Activated CD4-positive, alpha-beta memory T cell treated with anti-CD3 and anti-CD28 coated beads for 36 hours (primary cell): ENCODE measurements at regions not wholly inside any gene's neighbourhood (a gene's known extent, or its start where the extent isn't known, plus 50 kb on each side); places are given as distances from the start of the nearest gene placed in this dataset.

Experiments used
- CTCF ChIA-PET: fragments of 350-600 bp; sonication (Branson Sonifier 250); formaldehyde crosslinking; loops from one replicate; lab custom pipeline; 2021; ENCODE audit warnings: antibody characterized with exemption, inconsistent platforms; lab: Charles Lee
- POLR2A ChIA-PET: fragments of 350-600 bp; sonication (Branson Sonifier 250); formaldehyde crosslinking; loops from one replicate; lab custom pipeline; 2021; ENCODE audit warnings: antibody characterized with exemption; lab: Charles Lee
- DNase-seq: peaks from one replicate; pipeline ENCODE4 v3.0.0-alpha.2; 2020
- H3K27ac Mint-ChIP-seq: one replicate; pipeline ENCODE4 v1.8.0; 2021; ENCODE audit warnings: mixed read lengths
- H3K27me3 Mint-ChIP-seq: one replicate; pipeline ENCODE4 v1.8.0; 2021; ENCODE audit warnings: mixed read lengths
- H3K36me3 Mint-ChIP-seq: one replicate; pipeline ENCODE4 v1.8.0; 2021; ENCODE audit warnings: mixed read lengths
- H3K4me1 Mint-ChIP-seq: one replicate; pipeline ENCODE4 v1.8.0; 2021; ENCODE audit warnings: low read depth, mixed read lengths
- H3K4me3 Mint-ChIP-seq: one replicate; pipeline ENCODE4 v1.8.0; 2021; ENCODE audit warnings: mild to moderate bottlenecking, mixed read lengths
- H3K9me3 Mint-ChIP-seq: one replicate; pipeline ENCODE4 v1.8.0; 2021; ENCODE audit warnings: mixed read lengths
- intact Hi-C: fragments of 100-400 bp; cut with micrococcal nuclease; formaldehyde crosslinking; loops from one replicate; pipeline ENCODE4 v1.15.1; 2023

GRCh38 chr3:193978486-193978885 is 157.5 kb upstream of the HES1 start:
- Mint-ChIP-seq H3K9me3 (no peaks in the 10 kb centered on the region), H3K27ac (no peak overlapping the region), H3K36me3 (no peaks in the 10 kb centered on the region), H3K4me3 (no peak overlapping the region), H3K4me1 (no peaks in the 10 kb centered on the region), H3K27me3 (peaks cover 11% of the 10 kb centered on the region)
- DNase-seq = no peak
- intact Hi-C loops = no loop called here
- CTCF ChIA-PET = interaction anchor here (1.0 kb wide), 1 partner anchor 9 kb away, joined by 3 read pairs; no protein-coding TSS in a partner anchor
- POLR2A ChIA-PET = no interaction called here

GRCh38 chr3:193980326-193980725 is 155.6 kb upstream of the HES1 start:
- Mint-ChIP-seq H3K27ac (no peak overlapping the region), H3K4me1 (no peaks in the 10 kb centered on the region), H3K36me3 (no peaks in the 10 kb centered on the region), H3K27me3 (no peaks in the 10 kb centered on the region), H3K9me3 (no peaks in the 10 kb centered on the region), H3K4me3 (no peak overlapping the region)
- intact Hi-C loops = no loop called here
- CTCF ChIA-PET = no interaction called here
- POLR2A ChIA-PET = no interaction called here
- no peak for DNase-seq

- POLR2A ChIA-PET = no interaction called here
- DNase-seq = no peak
- H3K27ac Mint-ChIP-seq = no peak overlapping the region
- CTCF ChIA-PET = no interaction called here
- no peak overlapping the region for H3K4me3 Mint-ChIP-seq
- H3K9me3 Mint-ChIP-seq = no peaks in the 10 kb centered on the region
- intact Hi-C loops = no loop called here
- no peaks in the 10 kb centered on the region for H3K27me3 Mint-ChIP-seq
- H3K36me3 Mint-ChIP-seq = no peaks in the 10 kb centered on the region
- no peaks in the 10 kb centered on the region for H3K4me1 Mint-ChIP-seq
Measured at GRCh38 chr3:193980905-193981304, 155.0 kb upstream of the HES1 start.

DNA sequence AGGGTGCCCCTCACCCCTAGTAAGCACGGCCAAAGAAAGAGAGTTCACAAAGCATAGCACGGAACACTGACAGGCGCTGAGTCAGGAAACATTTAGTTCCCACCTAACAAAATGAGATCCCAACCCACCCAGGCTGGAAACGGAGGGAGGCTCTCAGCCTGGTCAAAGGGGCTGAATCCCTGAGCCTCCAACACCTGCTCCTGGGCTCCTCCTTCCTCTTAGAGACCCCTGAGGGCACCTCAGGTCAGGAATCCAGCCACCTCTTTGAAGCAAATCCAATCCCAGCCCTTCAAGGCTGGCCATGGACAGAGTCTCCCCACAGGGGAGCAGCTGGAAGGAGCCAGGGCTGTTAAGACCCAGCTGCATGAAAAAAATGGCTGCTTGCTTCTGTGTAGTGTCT is 154.4 kb upstream of the HES1 start:
- H3K27me3 Mint-ChIP-seq = no peaks in the 10 kb centered on the region
- no peaks in the 10 kb centered on the region for H3K4me1 Mint-ChIP-seq
- intact Hi-C loops = no loop called here
- CTCF ChIA-PET = no interaction called here
- DNase-seq = no peak
- H3K9me3 Mint-ChIP-seq = no peaks in the 10 kb centered on the region
- H3K27ac Mint-ChIP-seq = no peak overlapping the region
- H3K36me3 Mint-ChIP-seq = no peaks in the 10 kb centered on the region
- POLR2A ChIA-PET = no interaction called here
- H3K4me3 Mint-ChIP-seq = no peak overlapping the region

- intact Hi-C loops = no loop called here
- POLR2A ChIA-PET = no interaction called here
- H3K4me1 Mint-ChIP-seq = no peaks in the 10 kb centered on the region
- H3K4me3 Mint-ChIP-seq = no peak overlapping the region
- H3K9me3 Mint-ChIP-seq = no peaks in the 10 kb centered on the region
- peaks cover 1% of the 10 kb centered on the region for H3K27me3 Mint-ChIP-seq
- H3K27ac Mint-ChIP-seq = no peak overlapping the region
- no peak for DNase-seq
- CTCF ChIA-PET = no interaction called here
- no peaks in the 10 kb centered on the region for H3K36me3 Mint-ChIP-seq
Measured at GRCh38 chr3:193982258-193982659, 153.7 kb upstream of the HES1 start.

- no peak overlapping the region for H3K27ac Mint-ChIP-seq
- peaks cover 4% of the 10 kb centered on the region for H3K27me3 Mint-ChIP-seq
- no peak for DNase-seq
- H3K4me3 Mint-ChIP-seq = no peak overlapping the region
- POLR2A ChIA-PET = no interaction called here
- CTCF ChIA-PET = interaction anchor here (0.8 kb wide), 1 partner anchor 195 kb away, joined by 3 read pairs; no protein-coding TSS in a partner anchor
- intact Hi-C loops = no loop called here
- H3K36me3 Mint-ChIP-seq = no peaks in the 10 kb centered on the region
- H3K4me1 Mint-ChIP-seq = no peaks in the 10 kb centered on the region
- H3K9me3 Mint-ChIP-seq = no peaks in the 10 kb centered on the region
Measured at GRCh38 chr3:193983846-193984818, 151.8 kb upstream of the HES1 start.

DNA sequence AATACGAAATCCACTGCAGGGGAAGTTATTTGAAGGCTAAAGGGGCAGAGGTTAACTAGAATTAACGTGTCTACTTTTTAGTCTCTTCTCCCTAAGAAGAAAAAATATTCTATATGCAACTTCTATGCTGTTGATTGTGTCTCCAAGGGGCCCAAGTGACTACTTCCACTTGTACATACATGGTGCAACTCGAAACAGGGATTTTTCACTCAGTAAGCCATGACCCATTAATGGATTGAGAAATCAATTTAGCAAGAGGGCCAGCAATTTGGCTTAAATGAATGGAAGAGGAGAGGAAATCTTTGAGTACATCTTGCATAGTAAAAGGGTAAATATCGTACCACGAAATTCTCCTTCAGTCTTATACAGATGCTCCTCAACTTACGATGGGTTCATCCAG is 151.1 kb upstream of the HES1 start:
- no peak overlapping the region for H3K4me3 Mint-ChIP-seq
- no peak for DNase-seq
- H3K27me3 Mint-ChIP-seq = peaks cover 4% of the 10 kb centered on the region
- no peaks in the 10 kb centered on the region for H3K36me3 Mint-ChIP-seq
- ChIA-PET CTCF (no interaction called here), POLR2A (no interaction called here)
- peaks cover 3% of the 10 kb centered on the region for H3K9me3 Mint-ChIP-seq
- intact Hi-C loops = no loop called here
- H3K27ac Mint-ChIP-seq = no peak overlapping the region
- H3K4me1 Mint-ChIP-seq = no peaks in the 10 kb centered on the region

GRCh38 chr3:193987186-193987585 is 148.8 kb upstream of the HES1 start:
- H3K4me1 Mint-ChIP-seq = no peaks in the 10 kb centered on the region
- no peak overlapping the region for H3K4me3 Mint-ChIP-seq
- no peak overlapping the region for H3K27ac Mint-ChIP-seq
- no peak for DNase-seq
- CTCF ChIA-PET = no interaction called here
- peaks cover 3% of the 10 kb centered on the region for H3K9me3 Mint-ChIP-seq
- H3K36me3 Mint-ChIP-seq = no peaks in the 10 kb centered on the region
- intact Hi-C loops = no loop called here
- POLR2A ChIA-PET = no interaction called here
- peaks cover 4% of the 10 kb centered on the region for H3K27me3 Mint-ChIP-seq

- H3K4me1 Mint-ChIP-seq = no peaks in the 10 kb centered on the region
- no peaks in the 10 kb centered on the region for H3K36me3 Mint-ChIP-seq
Measured at GRCh38 chr3:193989186-193989585, 146.8 kb upstream of the HES1 start.

DNA sequence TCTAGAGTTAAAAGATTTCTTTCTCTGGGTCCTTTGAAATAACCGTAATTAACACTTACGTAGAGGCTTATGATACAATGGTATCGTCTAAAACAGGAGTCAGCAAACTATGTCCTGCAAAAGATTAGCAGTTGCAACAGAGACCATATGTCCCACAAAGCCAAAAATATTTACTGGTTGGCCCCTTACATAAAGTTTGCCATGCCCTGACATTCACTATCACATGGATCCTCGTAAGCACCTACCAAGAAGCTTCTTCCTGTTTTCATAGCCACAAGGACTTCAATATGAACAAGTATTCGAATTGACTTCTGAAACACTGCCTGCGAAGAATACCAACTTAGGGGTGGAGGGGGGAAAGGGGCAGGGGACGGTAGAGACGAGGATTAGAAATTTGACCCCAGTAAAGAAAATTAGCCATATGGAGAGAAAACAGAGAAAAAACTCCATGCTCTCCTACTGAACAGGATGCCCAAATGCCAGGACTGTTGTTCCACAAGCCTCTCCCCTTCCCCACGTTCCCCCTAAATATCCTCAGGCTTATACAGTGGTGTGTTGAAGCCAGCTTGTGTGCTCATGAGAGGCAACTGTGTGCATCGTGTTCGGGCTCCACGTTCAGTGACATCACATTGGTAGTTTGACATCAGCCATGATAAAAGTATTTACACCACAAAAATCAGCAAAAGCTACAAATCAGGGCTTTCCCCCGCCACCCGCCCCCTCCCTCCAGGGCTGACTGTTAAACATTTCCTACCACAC is 144.1 kb upstream of the HES1 start:
- peaks cover 3% of the 10 kb centered on the region for H3K9me3 Mint-ChIP-seq

More at GRCh38 chr3:193989186-193989585, 146.8 kb upstream of the HES1 start:
- DNase-seq = no peak
- Mint-ChIP-seq H3K9me3 (peaks cover 3% of the 10 kb centered on the region), H3K27me3 (peaks cover 4% of the 10 kb centered on the region), H3K27ac (no peak overlapping the region), H3K4me3 (no peak overlapping the region)
- POLR2A ChIA-PET = no interaction called here
- intact Hi-C loops = no loop called here
- CTCF ChIA-PET = interaction anchor here (1.2 kb wide), 1 partner anchor 326 kb away, joined by 4 read pairs; no protein-coding TSS in a partner anchor

GRCh38 chr3:193992425-193993037 is 143.4 kb upstream of the HES1 start:
- CTCF ChIA-PET = no interaction called here

More for the DNA sequence above, 144.1 kb upstream of the HES1 start:
- DNase-seq = no peak
- H3K27ac Mint-ChIP-seq = no peak overlapping the region
- no peaks in the 10 kb centered on the region for H3K4me1 Mint-ChIP-seq
- peaks cover 7% of the 10 kb centered on the region for H3K27me3 Mint-ChIP-seq
- no peak overlapping the region for H3K4me3 Mint-ChIP-seq
- CTCF ChIA-PET = no interaction called here
- POLR2A ChIA-PET = no interaction called here
- intact Hi-C loops = no loop called here
- no peaks in the 10 kb centered on the region for H3K36me3 Mint-ChIP-seq

GRCh38 chr3:193996221-193996620 is 139.7 kb upstream of the HES1 start:
- ChIA-PET CTCF (no interaction called here), POLR2A (no interaction called here)
- no peak overlapping the region for H3K4me3 Mint-ChIP-seq
- H3K9me3 Mint-ChIP-seq = no peaks in the 10 kb centered on the region
- intact Hi-C loops = no loop called here
- peaks cover 14% of the 10 kb centered on the region for H3K27me3 Mint-ChIP-seq
- no peaks in the 10 kb centered on the region for H3K4me1 Mint-ChIP-seq
- H3K36me3 Mint-ChIP-seq = no peaks in the 10 kb centered on the region
- DNase-seq = no peak
- H3K27ac Mint-ChIP-seq = no peak overlapping the region

More at GRCh38 chr3:193992425-193993037, 143.4 kb upstream of the HES1 start:
- no peaks in the 10 kb centered on the region for H3K36me3 Mint-ChIP-seq
- H3K9me3 Mint-ChIP-seq = peaks cover 3% of the 10 kb centered on the region
- no peaks in the 10 kb centered on the region for H3K4me1 Mint-ChIP-seq
- no peak overlapping the region for H3K4me3 Mint-ChIP-seq
- H3K27me3 Mint-ChIP-seq = peaks cover 8% of the 10 kb centered on the region
- H3K27ac Mint-ChIP-seq = no peak overlapping the region
- POLR2A ChIA-PET = no interaction called here
- intact Hi-C loops = no loop called here
- no peak for DNase-seq
